ENCODE measurements at regions not wholly inside any gene's neighbourhood (a gene's known extent, or its start where the extent isn't known, plus 50 kb on each side); places are given as distances from the start of the nearest gene placed in this dataset.

DNA sequence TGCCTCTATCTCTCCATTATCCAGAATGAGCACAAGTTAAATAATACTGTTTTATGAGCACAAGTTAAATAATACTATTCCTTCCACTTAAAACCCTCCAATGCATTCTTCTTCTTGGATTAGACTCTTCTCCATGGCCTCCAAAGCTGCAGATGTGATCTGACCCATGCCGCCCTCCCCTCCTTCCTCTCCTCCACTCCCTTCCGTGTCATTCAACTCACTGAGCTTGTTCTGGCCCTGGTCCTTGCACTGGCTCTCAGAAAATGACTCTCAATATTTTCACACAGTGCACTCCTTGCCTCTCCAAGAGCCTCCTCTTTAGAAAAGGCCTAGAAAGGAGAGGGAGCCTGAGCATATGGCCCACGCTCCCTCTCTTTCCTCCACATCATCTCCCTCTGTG lies 125.0 kb upstream of the CD93 start:
- TF ChIP-seq, protein P1, sequence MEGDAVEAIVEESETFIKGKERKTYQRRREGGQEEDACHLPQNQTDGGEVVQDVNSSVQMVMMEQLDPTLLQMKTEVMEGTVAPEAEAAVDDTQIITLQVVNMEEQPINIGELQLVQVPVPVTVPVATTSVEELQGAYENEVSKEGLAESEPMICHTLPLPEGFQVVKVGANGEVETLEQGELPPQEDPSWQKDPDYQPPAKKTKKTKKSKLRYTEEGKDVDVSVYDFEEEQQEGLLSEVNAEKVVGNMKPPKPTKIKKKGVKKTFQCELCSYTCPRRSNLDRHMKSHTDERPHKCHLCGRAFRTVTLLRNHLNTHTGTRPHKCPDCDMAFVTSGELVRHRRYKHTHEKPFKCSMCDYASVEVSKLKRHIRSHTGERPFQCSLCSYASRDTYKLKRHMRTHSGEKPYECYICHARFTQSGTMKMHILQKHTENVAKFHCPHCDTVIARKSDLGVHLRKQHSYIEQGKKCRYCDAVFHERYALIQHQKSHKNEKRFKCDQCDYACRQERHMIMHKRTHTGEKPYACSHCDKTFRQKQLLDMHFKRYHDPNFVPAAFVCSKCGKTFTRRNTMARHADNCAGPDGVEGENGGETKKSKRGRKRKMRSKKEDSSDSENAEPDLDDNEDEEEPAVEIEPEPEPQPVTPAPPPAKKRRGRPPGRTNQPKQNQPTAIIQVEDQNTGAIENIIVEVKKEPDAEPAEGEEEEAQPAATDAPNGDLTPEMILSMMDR (optimal IDR thresholded peaks at IDR 0.05 in 1 of 3, IDR thresholded peaks at IDR 0.05 in 1 of 3, conservative IDR thresholded peaks at IDR 0.05 in 1 of 3; ENCODE audit: extremely low read depth in 1 of 3, insufficient read depth in 2 of 3, low read length in 3 of 3) = no peak
- no peak for TF ChIP-seq EZH2 (IDR thresholded peaks at IDR 0.05; ENCODE audit: low read length)

Data from keratinocyte (primary cell).